ENCODE measurements at regions not wholly inside any gene's neighbourhood (a gene's known extent, or its start where the extent isn't known, plus 50 kb on each side); places are given as distances from the start of the nearest gene placed in this dataset.

DNA sequence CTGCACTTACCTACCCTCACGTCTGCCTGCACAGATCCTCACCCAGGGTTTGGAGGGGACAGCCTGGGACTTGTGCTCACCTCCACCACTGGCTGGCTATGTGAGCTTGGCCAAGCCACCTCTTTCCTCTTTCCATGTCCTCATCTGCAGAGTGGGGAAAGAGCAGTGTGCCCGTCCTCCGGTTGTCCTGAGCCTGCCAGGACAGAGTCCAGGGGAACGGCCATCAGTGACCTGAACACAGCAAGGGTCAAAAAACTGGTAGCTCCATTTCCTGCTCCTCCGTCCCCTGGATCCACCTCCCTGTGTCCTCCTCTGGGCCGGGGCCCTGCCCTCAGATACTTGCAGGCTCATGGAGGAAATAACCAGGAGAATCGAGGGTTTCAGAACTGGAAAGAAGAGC, 187.7 kb downstream of the OLFM1 start (continued):
- TF ChIP-seq, protein P1, sequence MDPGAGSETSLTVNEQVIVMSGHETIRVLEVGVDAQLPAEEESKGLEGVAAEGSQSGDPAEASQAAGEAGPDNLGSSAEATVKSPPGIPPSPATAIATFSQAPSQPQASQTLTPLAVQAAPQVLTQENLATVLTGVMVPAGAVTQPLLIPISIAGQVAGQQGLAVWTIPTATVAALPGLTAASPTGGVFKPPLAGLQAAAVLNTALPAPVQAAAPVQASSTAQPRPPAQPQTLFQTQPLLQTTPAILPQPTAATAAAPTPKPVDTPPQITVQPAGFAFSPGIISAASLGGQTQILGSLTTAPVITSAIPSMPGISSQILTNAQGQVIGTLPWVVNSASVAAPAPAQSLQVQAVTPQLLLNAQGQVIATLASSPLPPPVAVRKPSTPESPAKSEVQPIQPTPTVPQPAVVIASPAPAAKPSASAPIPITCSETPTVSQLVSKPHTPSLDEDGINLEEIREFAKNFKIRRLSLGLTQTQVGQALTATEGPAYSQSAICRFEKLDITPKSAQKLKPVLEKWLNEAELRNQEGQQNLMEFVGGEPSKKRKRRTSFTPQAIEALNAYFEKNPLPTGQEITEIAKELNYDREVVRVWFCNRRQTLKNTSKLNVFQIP (CRISPR knock-in tag; IDR thresholded peaks at IDR 0.05; ENCODE audit: borderline replicate concordance, low read depth) = no peak
- TF ChIP-seq BACH2 (CRISPR knock-in tag; IDR thresholded peaks at IDR 0.05; ENCODE audit: borderline replicate concordance) = no peak
- TF ChIP-seq ZC3H10 (CRISPR knock-in tag; IDR thresholded peaks at IDR 0.05) = no peak
- TF ChIP-seq ESRRG (CRISPR knock-in tag; IDR thresholded peaks at IDR 0.05) = no peak
- TF ChIP-seq ZFP30 (CRISPR knock-in tag; IDR thresholded peaks at IDR 0.05) = no peak
- TF ChIP-seq, protein P2, sequence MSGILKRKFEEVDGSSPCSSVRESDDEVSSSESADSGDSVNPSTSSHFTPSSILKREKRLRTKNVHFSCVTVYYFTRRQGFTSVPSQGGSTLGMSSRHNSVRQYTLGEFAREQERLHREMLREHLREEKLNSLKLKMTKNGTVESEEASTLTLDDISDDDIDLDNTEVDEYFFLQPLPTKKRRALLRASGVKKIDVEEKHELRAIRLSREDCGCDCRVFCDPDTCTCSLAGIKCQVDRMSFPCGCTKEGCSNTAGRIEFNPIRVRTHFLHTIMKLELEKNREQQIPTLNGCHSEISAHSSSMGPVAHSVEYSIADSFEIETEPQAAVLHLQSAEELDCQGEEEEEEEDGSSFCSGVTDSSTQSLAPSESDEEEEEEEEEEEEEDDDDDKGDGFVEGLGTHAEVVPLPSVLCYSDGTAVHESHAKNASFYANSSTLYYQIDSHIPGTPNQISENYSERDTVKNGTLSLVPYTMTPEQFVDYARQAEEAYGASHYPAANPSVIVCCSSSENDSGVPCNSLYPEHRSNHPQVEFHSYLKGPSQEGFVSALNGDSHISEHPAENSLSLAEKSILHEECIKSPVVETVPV (CRISPR knock-in tag; IDR thresholded peaks at IDR 0.05) = no peak
- no peak for TF ChIP-seq ZNF8 (CRISPR knock-in tag; IDR thresholded peaks at IDR 0.05)

GRCh38 chr9:135275571-135276289, 188.3 kb downstream of the OLFM1 start:
- no peak for TF ChIP-seq ZNF70 (CRISPR knock-in tag; IDR thresholded peaks at IDR 0.05)
- no peak for TF ChIP-seq ZNF8 (CRISPR knock-in tag; IDR thresholded peaks at IDR 0.05)
- no peak for TF ChIP-seq ZFP30 (CRISPR knock-in tag; IDR thresholded peaks at IDR 0.05)
- no peak for TF ChIP-seq ARNTL (CRISPR knock-in tag; IDR thresholded peaks at IDR 0.05; ENCODE audit: borderline replicate concordance, low read depth)
- TF ChIP-seq ISL1 (CRISPR knock-in tag; IDR thresholded peaks at IDR 0.05) = no peak
- TF ChIP-seq, protein P3, sequence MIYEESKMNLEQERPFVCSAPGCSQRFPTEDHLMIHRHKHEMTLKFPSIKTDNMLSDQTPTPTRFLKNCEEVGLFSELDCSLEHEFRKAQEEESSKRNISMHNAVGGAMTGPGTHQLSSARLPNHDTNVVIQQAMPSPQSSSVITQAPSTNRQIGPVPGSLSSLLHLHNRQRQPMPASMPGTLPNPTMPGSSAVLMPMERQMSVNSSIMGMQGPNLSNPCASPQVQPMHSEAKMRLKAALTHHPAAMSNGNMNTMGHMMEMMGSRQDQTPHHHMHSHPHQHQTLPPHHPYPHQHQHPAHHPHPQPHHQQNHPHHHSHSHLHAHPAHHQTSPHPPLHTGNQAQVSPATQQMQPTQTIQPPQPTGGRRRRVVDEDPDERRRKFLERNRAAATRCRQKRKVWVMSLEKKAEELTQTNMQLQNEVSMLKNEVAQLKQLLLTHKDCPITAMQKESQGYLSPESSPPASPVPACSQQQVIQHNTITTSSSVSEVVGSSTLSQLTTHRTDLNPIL (CRISPR knock-in tag; IDR thresholded peaks at IDR 0.05; ENCODE audit: low read depth) = no peak
- TF ChIP-seq GLIS3 (CRISPR knock-in tag; IDR thresholded peaks at IDR 0.05) = no peak
- no peak for TF ChIP-seq TOX (CRISPR knock-in tag; IDR thresholded peaks at IDR 0.05; ENCODE audit: borderline replicate concordance)
- no peak for TF ChIP-seq BACH2 (CRISPR knock-in tag; IDR thresholded peaks at IDR 0.05; ENCODE audit: borderline replicate concordance)
- TF ChIP-seq, protein P2 (CRISPR knock-in tag; IDR thresholded peaks at IDR 0.05) = no peak
- ATAC-seq = no peak

DNA sequence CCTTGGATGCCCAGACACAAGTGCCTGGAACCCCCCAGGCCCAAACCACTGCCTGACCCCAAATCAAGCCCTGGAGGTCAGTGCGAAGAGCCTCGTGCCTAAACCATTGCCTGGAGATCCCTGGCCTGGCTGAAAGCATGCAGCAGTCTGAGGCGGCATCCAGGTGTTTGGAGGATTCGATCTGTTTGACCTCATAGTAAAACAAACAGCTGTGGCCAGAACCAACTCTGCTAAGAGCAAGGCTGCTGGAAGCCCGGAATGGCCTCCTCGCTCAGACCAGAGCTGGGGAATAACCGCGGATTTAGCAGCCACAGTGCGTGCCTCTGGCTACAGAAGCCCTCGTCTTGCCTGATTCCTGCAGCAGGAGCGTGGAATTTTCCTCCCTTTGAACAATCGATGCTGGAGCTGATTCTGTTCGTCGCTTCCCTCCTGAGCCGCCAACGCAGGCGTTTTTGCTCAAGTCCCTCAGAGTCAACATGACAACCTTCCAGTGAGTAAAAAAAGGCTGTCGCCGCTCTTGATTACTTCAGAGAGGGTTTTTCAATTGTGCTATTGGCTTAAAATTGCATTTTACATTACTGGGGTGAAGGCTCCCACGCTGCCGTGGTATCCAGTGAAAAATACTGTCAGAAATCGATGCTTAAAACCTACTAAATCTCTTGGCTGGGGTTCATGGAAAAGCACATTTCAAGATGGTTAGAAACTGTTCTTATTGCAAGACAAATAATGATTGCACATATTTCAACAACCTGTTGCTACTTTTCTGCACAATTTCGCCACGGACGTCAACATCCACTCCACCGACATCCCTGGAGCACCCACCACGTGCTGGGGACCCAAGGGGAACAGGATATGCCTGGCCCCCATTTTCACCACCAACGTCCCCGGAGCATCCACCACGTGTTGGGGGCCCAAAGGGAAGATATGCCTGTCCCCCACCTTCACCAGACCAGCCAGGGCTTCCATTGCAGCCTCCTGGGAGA, 190.0 kb downstream of the OLFM1 start:
- TF ChIP-seq SNAI2 (CRISPR knock-in tag; IDR thresholded peaks at IDR 0.05) (no peak), ZC3H10 (CRISPR knock-in tag; IDR thresholded peaks at IDR 0.05) (no peak), ZNF70 (CRISPR knock-in tag; IDR thresholded peaks at IDR 0.05) (no peak), ISL1 (CRISPR knock-in tag; IDR thresholded peaks at IDR 0.05) (no peak), GLIS3 (CRISPR knock-in tag; IDR thresholded peaks at IDR 0.05) (no peak), CSDC2 (CRISPR knock-in tag; IDR thresholded peaks at IDR 0.05) (no peak), TSHZ2 (CRISPR knock-in tag; IDR thresholded peaks at IDR 0.05) (no peak), ZNF565 (CRISPR knock-in tag; conservative IDR thresholded peaks at IDR 0.05; ENCODE audit: low read depth) (no peak), OSR1 (CRISPR knock-in tag; IDR thresholded peaks at IDR 0.05) (no peak), PPARA (CRISPR knock-in tag; IDR thresholded peaks at IDR 0.05; ENCODE audit: borderline replicate concordance) (no peak), ARNTL (CRISPR knock-in tag; IDR thresholded peaks at IDR 0.05; ENCODE audit: borderline replicate concordance, low read depth) (no peak), RARB (CRISPR knock-in tag; IDR thresholded peaks at IDR 0.05) (no peak), TCF4 (CRISPR knock-in tag; IDR thresholded peaks at IDR 0.05; ENCODE audit: borderline replicate concordance) (no peak)
- TF ChIP-seq, protein P1 (CRISPR knock-in tag; IDR thresholded peaks at IDR 0.05; ENCODE audit: borderline replicate concordance, low read depth) = no peak
- TF ChIP-seq, protein P3 (CRISPR knock-in tag; IDR thresholded peaks at IDR 0.05; ENCODE audit: low read depth) = no peak
- TF ChIP-seq, protein P2 (CRISPR knock-in tag; IDR thresholded peaks at IDR 0.05) = no peak
- no peak for ATAC-seq

All from SK-N-SH treated with all-trans-retinoic acid at 6 μM for 48 hours (cell line).